ENCODE measurements at regions not wholly inside any gene's neighbourhood (a gene's known extent, or its start where the extent isn't known, plus 50 kb on each side); places are given as distances from the start of the nearest gene placed in this dataset.
"Not testable (repeated sequence)": the region's sequence is repeated elsewhere in the genome, so short reads cannot be mapped to it uniquely, and the experiment has no call there.

GRCh38 chr9:31744589-31744988, 639.9 kb upstream of the ACO1 start:
- ChIA-PET POLR2A (no interaction called here), CTCF (no interaction called here)

- ChIA-PET CTCF (no interaction called here), POLR2A (no interaction called here)
Measured at GRCh38 chr9:31745468-31745867, 639.0 kb upstream of the ACO1 start.

- ChIA-PET POLR2A (no interaction called here), CTCF (no interaction called here)
Measured at GRCh38 chr9:31745886-31746285, 638.6 kb upstream of the ACO1 start.

- CTCF ChIA-PET: no interaction called here
- POLR2A ChIA-PET: no interaction called here
Measured at GRCh38 chr9:31753756-31754155, 630.7 kb upstream of the ACO1 start.

GRCh38 chr9:31759703-31760102, 624.7 kb upstream of the ACO1 start:
- CTCF ChIA-PET: no interaction called here
- POLR2A ChIA-PET: no interaction called here

DNA sequence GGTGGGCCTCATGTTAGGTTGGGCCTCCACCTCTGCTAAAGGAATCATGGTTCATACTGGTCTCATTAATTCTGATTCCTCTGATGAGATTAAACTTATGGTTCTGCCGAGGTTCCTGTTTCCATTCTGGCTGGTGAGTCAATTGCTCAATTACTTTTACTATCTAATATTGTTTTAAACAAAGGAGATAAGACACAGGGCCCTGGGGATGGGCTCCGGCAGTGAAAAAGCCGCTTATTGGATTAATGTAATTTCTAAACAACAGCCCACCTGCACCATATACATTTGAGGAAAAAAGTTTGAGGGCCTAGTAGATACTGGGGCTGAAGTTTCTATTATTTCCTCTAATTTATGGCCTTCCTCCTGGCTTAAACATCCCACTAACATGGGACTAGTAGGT, 610.4 kb upstream of the ACO1 start:
- CTCF ChIA-PET, POLR2A ChIA-PET: not testable (repeated sequence)

DNA sequence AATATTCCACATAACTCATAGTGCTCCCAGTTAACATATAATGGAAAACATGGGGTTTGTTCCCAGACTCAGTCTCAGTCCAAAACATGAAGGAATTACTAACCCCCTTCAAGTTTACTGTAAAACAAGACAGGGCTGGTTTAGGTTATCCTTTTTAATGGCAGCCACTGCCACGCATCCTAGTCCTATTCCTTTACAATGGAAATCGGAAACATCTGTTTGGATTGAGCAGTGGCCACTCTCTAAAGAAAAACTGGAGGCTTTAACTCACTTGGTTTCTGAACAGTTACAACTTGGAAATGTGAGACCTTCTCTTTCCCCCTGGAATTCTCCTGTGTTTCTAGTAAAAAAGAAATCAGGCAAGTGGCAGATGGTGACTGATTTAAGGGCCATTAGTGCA, 609.9 kb upstream of the ACO1 start:
- CTCF ChIA-PET: no interaction called here
- POLR2A ChIA-PET: no interaction called here

- CTCF ChIA-PET: no interaction called here
- POLR2A ChIA-PET: no interaction called here
Measured at GRCh38 chr9:31776471-31776870, 608.0 kb upstream of the ACO1 start.

GRCh38 chr9:31783491-31783890, 601.0 kb upstream of the ACO1 start:
- POLR2A ChIA-PET: no interaction called here
- CTCF ChIA-PET: no interaction called here

- ChIA-PET CTCF (no interaction called here), POLR2A (no interaction called here)
Measured at GRCh38 chr9:31790720-31791119, 593.7 kb upstream of the ACO1 start.

- POLR2A ChIA-PET: no interaction called here
Measured at GRCh38 chr9:31799953-31800609, 584.4 kb upstream of the ACO1 start.

GRCh38 chr9:31807574-31808256, 576.7 kb upstream of the ACO1 start:
- POLR2A ChIA-PET: no interaction called here
- CTCF ChIA-PET: no interaction called here

More at GRCh38 chr9:31799953-31800609, 584.4 kb upstream of the ACO1 start:
- CTCF ChIA-PET: no interaction called here

DNA sequence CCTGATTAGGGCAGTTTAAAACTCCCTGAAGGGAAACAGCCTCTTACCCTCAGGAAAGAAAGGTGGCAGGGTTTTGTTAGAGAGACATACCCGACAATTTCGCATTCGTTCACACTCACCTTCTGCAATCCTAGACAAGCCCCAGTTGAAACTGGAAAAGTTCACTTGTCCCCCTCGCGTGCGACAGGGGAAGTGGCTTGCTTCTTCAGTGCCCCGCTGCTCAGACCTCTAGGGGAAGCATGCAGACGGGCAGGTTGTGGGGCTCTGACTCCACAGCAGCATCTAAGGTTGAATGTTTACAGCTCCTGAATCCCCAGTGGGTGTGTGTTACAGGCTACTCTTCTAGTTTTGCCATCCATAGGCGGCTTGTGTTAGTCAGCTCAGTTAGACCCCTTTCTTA, 575.7 kb upstream of the ACO1 start:
- CTCF ChIA-PET: no interaction called here
- POLR2A ChIA-PET: no interaction called here

DNA sequence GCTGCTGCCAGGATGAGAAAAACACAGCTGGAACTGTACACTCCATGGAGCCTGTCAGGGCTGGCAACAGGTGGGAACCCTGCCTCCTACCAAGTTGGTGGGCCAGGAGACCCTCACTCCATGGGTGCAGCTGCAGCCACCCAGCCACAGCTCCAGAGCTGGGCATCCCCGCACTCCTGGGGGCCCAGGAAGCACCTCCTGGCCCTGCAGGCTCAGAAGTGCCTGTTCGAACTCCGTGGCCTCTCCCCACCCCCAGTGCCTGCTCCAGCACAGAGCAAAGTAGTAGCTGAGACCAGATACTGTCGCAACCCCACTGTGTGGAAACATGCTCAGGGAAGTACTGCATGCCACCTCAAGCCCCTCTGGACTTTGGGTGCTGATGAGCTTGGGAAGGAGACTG, 564.0 kb upstream of the ACO1 start:
- ChIA-PET POLR2A (no interaction called here), CTCF (no interaction called here)

- CTCF ChIA-PET: no interaction called here
- POLR2A ChIA-PET: no interaction called here
Measured at GRCh38 chr9:31821583-31821982, 562.9 kb upstream of the ACO1 start.

DNA sequence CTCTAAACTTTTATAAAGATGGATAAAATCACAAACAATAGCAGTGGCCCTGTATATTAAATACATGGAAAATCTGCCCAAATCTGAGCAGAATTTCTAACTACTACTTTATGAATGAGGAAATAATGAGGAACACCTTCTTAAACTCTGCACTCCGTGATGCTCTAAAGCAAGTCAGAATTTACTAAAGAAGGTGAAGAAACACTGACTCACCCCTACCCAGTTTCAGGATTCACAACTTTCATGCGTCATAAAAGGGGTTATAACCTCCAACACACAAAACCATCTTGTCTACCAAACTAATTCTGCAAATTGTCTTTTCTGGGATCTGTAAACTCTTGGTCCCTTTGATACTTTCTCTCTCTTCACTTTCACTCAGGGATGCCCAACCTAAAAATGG, 561.1 kb upstream of the ACO1 start:
- ChIA-PET CTCF (no interaction called here), POLR2A (no interaction called here)

- ChIA-PET POLR2A (no interaction called here), CTCF (no interaction called here)
Measured at GRCh38 chr9:31824860-31825259, 559.6 kb upstream of the ACO1 start.

- CTCF ChIA-PET: no interaction called here
- POLR2A ChIA-PET: no interaction called here
Measured at GRCh38 chr9:31837211-31837610, 547.2 kb upstream of the ACO1 start.

- POLR2A ChIA-PET: no interaction called here
- CTCF ChIA-PET: interaction anchor here (0.6 kb wide), 1 partner anchor 14 kb away, joined by 6 read pairs; no protein-coding TSS in a partner anchor
Measured at GRCh38 chr9:31839273-31839672, 545.2 kb upstream of the ACO1 start.

GRCh38 chr9:31840702-31841101, 543.7 kb upstream of the ACO1 start:
- ChIA-PET CTCF (no interaction called here), POLR2A (no interaction called here)

DNA sequence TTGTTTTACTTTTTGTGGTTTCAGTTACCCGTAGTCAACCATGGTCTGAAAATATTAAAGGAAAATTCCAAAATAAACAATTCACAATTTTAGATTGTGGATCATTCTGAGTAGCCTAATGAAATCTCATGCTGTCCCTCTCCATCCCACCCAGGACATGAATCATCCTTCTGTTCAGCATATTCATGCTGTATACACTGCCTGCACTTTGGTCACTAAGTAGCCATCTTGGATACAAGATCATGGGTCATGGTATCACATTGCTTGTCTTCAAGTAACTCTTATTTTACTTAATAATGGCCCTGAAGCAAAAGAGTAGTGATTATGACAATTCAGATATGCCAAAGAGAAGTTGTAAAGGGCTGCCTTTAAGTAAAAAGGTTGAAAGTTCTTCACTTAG, 536.5 kb upstream of the ACO1 start:
- ChIA-PET CTCF (no interaction called here), POLR2A (no interaction called here)

DNA sequence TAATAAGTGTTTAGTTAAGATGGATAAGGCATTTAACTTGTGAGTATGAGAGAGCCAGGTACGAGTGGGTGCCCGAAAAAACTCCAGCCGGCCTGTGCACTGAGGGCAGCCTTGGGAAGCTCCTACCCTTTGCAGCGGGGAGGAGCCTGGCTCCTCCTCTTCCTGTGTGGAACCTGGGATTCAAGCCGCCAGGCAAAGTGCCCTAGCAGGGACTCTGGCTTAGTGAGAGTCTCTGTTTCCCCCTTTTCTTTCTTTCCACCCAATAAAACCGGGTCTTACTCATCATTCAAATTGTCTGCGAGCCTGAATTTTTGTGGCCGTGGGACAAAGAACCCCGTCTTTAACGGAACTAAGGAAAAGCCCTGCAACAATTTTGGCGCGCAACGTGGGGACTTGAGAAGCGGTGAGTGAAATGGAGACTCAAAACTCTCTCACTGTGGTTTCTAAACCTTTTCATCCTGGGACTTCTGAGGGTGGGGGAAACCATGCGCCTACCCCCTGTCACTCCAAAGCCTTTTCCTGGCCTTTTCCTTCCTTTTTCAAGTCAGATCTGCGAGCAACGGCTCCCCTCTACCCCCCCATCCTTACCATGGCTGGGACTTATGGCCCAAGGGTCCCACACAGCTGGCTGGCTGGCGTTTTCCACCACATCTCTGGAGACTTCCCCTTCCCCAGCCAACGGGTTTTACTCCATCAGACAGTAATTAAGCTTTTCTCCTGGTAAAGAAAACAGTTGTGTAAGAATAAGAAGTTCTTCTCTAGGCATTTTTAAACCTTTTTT, 535.7 kb upstream of the ACO1 start:
- ChIA-PET CTCF (no interaction called here), POLR2A (no interaction called here)
